NCI-H2227 (cell line): ENCODE measurements at regions not wholly inside any gene's neighbourhood (a gene's known extent, or its start where the extent isn't known, plus 50 kb on each side); places are given as distances from the start of the nearest gene placed in this dataset.
A peak's percentile ranks its signal among the peaks of the same experiment; 100 is the strongest.

Experiments
- DNase-seq: peaks from one replicate; lab custom pipeline; 2025; ENCODE audit not compliant: unreplicated experiment; lab: John Stamatoyannopoulos, UW

GRCh38 chr5:125402787-125403186, 656.3 kb upstream of the ZNF608 start:
- DNase-seq, result no peak

DNA sequence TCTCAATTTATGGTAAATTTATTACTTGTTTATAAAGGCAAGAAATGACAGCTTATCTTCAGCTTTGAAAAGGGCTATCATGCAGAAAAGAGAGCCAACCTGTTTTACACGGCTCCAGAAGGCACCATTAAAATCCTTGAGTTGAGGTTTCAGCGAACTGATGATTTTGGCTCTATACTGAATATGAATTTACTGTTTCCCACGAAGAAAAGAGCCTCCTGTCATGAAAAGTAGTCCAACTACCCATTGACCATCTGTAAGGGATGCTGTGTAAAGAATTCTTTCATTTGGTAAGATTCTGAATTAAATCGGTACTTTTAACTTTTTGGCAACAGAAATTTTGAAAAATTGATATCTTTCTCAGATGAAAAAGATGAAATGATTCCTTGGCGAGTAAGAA, 657.6 kb upstream of the ZNF608 start:
- DNase-seq, result no peak

- DNase-seq, result no peak
Measured at GRCh38 chr5:125408448-125409233, 662.2 kb upstream of the ZNF608 start.

DNA sequence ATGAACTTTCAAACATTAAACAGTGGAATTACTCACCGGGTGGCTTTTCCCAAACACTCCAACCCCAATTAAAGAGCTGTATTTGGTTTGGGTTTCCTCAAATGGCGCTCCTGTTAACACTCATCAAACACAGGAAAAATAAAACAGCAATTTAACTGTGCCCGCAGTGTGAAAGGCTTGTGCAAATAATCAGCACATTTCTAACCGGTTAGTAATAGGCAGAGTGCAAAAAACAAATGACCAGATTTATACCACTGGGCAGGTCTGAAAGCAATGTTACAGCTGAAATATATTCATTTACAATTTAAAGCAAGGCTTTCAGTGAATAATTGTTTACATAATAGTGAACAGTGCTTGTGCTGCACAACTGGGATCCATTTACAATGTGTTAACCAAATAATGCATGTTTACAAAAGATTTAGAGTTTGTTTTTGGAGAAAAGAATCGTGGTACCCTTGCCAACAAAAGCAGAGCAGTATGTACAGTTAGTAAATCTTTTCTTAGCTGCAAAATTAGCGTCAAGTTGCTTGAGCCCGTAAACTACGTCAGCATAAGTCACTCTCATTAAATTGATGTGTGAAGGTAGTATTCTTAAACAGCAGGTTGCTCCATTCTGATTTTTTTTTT, 662.9 kb upstream of the ZNF608 start:
- DNase-seq, result no peak

DNA sequence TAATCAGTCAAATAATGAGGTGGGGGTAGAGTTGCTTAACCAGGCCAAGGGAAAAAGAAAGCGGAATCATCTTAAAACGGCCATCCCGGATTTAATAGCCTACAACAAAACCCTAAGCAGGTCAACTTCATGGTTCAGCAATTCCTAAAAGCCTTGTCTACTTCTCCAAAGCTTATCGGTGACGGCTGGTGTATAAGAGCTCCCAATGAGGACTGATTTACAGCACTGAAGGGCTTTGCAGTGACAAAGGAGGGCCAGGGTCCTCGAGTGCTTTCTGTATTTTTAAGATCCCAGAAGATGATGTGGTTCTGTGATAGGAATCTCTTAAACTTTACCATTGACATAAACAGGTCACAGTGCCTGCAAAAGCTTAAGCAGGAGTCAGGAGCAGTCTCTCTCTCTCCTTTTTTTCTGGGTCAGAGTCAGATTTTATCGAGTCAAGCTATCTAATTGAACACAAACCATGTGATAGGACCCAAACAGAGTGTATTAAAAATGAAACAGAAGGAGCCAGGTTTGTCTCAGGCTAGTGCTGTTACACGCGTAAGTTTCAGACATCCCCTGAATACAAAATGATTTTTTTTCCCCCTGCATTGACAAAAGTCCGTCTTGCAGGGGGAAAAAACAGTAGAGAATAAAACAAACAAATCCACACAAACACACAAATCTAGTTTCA, 663.6 kb upstream of the ZNF608 start:
- DNase-seq, result peak; percentile 39

DNA sequence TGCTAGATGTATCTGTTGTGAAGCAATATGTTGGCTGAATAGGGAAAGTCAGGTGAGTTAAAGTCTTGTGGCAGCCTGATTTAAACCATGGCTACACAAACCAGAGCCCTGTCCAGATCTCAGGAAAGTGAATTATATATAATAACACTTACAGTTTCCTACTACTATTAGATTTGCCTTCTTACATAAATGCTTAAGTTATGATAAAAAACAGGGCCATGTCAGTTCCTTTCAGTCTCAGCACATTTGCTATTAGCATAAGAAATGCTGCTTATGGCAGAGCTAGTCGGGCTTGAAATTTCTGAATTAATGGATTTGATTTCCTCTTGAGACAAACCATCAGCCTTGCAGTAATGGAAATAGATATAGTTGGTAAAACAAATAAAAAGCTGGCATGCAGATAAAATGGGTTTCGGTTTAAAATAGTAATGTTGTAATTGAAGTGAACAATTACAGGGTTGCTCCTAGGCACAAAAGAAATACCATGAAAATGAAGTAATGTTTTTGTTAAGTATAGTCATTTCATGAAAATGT, 664.2 kb upstream of the ZNF608 start:
- no peak for DNase-seq

- DNase-seq, result peak; percentile 15
Measured at GRCh38 chr5:125411071-125411743, 664.8 kb upstream of the ZNF608 start.

DNA sequence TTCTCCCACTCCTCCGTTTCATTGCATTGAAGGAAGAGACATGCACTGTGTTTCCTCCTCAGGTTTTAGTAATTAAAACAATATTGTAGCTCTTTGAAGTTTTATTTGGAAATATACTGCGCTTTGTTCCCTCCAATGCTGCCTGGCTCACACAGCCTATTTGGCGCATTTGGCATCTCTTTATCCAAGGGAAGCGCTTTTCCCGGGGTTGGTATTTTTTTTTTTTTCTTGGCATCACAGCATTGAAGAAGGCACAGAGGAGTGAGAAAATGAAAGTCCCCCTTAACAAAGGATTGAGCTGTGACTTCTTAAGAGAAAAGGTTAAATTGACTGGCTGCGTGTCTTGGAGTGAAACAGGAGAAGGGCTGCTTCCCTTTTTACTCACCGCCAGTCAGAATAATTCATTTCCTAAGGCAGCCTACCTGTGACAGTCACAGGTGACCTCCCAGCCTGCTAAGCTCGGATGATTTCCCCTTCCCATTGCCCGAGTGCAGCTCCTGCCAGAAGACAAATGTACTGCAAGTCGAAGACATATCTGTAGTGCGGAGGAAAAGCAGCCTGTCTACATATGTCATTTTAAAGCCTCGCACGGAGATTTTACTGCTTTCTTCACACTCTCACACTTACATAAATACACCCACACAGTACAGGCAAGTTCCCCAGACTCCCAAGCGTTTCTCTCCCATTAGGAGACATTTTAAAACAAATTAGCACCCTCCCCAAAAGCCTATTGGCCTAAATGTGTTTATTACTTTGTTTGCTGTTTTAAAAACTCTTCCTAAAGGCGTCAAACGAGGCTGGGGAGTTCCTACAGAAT, 665.5 kb upstream of the ZNF608 start:
- peak; percentile 12 for DNase-seq

GRCh38 chr5:125412561-125413495, 666.4 kb upstream of the ZNF608 start:
- DNase-seq, result peak; percentile 88

DNA sequence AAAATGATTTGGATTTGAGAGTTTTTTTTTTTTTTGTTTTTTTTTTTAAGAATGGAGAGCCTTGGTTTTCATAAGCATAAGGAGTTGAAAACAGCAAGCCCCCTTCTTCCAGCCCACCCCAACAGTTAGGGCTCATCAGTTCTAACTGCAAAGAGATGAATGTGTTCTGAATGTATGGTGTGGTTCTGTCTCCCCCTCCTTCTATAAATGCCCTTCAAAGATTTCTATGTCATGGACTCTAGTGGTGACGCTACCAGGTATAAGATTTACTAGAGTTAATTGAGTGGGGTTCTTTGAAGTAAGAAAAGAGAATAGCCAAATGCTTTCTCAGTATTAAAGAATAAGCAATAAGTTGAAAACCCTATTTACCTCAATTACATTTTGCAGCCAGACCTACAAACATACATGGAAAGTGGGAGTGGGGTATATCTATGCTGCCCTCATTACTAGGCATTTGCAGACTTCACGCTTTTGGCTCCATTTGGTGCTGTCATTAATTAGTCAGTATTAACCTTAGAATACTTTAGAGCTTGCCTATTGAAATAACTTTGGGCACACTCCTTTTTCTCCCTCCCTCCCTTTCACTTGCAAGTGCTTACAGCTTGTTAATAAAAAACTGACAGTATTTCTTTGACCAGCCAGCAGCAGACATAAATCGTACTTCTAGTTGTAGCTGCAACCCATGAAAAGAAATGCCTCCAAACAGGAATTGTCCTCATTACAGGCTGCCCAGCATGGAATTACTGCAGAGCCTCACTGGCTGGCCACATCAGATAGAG, 667.2 kb upstream of the ZNF608 start:
- DNase-seq, result no peak

- no peak for DNase-seq
Measured at GRCh38 chr5:125415126-125415525, 668.7 kb upstream of the ZNF608 start.

DNA sequence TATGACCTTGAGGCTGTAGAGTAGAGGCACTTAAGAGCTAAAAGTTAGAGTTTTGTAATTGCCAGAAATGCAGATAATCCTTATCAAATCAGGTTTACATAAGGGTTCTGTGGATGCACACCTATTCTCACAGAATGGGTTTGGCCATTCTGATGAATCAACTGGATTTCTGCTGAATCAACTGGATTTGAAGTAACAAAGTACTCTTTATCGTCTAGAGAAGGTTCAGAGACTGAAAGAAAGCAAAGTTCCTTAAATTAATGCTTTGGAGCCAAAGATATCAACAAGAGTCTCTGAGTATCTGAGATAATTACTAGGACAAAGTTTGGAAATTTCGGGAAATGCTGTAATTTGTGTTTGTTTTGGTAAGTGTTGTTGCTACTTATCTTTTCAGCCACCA, 669.6 kb upstream of the ZNF608 start:
- no peak for DNase-seq

DNA sequence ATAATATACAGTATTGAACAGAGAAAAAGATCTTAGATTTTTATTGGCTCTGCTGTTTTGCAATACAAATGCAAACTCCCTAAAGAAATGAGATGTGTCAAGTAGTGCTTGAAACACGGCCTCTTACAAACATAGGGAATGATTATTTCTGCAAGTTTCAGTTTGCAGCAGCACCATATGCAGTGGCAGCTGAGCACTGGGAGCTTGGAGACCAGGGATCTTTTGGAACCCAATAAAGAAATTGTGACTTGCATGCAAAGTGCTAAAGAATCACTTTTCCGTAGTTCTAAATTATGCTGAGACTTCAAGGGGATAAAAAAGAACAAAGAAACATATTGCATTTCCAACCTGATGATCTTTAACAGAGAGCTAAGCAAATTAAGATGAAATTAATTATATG, 674.6 kb upstream of the ZNF608 start:
- no peak for DNase-seq

GRCh38 chr5:125422342-125422741, 675.9 kb upstream of the ZNF608 start:
- DNase-seq, result no peak

DNA sequence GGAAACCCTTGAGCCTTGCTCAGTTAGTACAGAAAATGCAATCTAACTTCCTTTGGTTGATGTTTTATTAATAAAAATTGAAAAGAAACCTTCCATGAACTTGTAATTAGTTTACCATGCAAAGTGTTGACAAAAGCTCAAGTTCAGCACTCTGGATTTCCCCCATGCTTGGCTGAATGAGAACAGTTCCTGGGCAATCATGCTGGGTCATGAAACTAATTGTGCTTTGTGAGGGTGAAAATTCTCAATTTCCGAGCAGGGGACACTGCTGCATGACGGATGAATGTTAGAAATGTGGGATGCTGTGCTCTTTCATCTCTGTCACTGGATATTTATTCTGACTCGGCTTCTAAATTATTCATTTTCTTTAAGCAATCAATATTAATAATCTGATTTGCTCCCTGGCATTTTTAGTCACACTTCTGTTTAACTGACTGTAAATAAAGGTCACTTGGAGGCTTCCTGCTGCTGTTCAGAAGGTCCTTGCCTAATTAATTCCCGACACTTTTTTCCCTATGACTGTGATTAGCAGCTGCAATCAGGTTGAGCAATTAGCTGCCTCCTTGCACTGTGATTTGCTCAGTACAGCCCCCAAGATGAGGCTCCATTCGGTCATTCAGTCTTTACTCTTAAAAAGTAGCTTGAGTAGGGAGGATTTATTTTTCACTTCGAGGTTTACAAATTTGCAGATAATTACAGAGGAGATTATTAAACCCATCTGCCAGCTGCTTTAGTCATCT, 678.1 kb upstream of the ZNF608 start:
- no peak for DNase-seq

DNA sequence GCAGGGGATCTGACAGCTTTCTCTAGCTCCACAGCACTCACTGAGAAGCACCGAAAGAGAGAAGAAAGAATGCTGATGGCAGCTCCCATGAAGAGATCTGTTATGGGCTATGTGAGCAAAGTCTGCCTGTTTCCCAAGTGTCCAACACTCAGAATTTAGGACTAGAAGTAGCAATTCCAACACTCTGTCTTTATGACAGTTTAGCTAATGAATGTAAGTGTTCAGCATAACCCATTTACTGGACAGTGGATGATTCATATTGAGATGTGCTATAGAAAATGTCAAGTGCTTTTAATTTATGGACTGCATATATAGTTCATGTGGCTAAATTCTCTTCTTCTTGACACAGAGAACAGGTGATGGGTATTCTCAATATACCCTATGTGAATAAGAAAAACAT, 683.1 kb upstream of the ZNF608 start:
- DNase-seq, result no peak

DNA sequence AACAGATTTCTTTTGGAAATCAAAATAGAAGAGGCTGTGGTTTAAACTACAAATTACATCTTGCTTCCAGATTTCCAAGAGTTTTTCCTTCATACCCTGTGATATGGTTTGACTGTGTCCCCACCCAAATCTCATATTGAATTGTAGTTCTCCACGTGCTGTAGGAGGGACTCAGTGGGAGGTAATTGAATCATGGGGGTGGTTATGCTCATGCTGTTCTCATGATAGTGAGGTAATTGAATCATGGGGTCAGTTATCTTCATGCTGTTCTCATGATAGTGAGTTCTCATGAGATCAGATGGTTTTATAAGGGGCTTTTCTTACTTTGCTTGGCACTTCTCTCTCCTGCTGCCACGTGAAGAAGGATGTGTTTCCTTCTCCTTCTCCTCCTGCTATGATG, 687.0 kb upstream of the ZNF608 start:
- no peak for DNase-seq

DNA sequence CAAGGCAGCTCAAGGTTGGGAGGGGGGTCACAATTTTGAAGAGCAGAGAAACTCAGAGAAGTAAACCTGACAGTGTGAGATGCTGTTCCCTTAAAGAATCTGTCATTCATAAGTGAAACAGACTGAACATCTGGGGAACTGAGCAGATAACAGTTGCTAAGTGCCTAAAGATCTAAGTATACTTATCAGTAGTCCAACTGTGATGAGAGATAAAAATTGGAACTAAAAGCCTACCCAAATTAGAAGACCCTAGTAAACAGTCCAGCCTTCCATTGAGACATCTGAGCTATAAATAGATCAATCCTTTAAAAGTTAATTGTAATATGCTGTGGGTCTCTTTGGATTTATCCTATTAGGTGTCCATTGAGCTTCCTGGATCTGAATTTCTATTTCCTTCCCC, 692.8 kb upstream of the ZNF608 start:
- no peak for DNase-seq
